ENCODE measurements at regions not wholly inside any gene's neighbourhood (a gene's known extent, or its start where the extent isn't known, plus 50 kb on each side); places are given as distances from the start of the nearest gene placed in this dataset.
"Not testable (repeated sequence)": the region's sequence is repeated elsewhere in the genome, so short reads cannot be mapped to it uniquely, and the experiment has no call there.

DNA sequence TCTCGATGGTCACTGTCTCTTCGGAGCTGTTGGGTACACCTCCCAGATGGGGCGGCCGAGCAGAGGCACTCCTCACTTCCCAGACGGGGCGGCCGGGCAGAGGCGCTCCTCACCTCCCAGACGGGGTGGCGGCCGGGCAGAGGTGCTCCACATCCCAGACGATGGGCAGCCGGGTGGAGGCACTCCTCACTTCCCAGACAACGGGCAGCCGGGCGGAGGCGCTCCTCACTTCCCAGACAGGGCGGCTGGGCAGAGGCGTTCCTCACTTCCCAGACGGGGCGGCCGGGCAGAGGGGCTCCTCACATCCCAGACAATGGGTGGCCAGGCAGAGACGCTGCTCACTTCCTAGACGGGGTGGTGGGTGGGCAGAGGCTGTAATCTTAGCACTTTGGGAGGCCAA is 112.6 kb upstream of the EGR2 start:
- TF ChIP-seq EZH2 (optimal IDR thresholded peaks at IDR 0.05; ENCODE audit: low read depth, low read length); CTCF (IDR thresholded peaks at IDR 0.05; ENCODE audit: low read length): not testable (repeated sequence)
